GM18868 (cell line): ENCODE measurements at regions not wholly inside any gene's neighbourhood (a gene's known extent, or its start where the extent isn't known, plus 50 kb on each side); places are given as distances from the start of the nearest gene placed in this dataset.
"Not testable (repeated sequence)": the region's sequence is repeated elsewhere in the genome, so short reads cannot be mapped to it uniquely, and the experiment has no call there.

Source experiments
- ATAC-seq: cut with Tn5 transposase; IDR thresholded peaks from one replicate; pipeline ENCODE4 v1.9.1; 2021; ENCODE audit warnings: mild to moderate bottlenecking, moderate library complexity; ENCODE audit not compliant: unreplicated experiment

DNA sequence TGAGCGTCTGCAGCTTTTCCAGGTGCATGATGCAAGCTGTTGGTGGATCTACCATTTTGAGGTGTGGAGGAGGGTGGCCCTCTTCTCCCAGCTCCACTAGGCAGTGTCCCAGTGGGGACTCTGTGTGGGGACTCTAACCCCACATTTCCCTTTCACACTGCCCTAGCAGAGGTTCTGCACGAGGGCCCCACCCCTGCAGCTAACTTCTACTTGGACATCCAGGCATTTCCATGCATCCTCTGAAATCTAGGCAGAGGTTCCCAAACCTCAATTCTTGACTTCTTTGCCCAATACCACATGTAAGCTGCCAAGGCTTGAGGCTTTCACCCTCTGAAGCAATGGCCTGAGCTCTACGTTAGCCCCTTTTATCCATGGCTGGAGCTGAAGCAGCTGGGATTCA lies 61.4 kb upstream of the HGFAC start:
- ATAC-seq = not testable (repeated sequence)

DNA sequence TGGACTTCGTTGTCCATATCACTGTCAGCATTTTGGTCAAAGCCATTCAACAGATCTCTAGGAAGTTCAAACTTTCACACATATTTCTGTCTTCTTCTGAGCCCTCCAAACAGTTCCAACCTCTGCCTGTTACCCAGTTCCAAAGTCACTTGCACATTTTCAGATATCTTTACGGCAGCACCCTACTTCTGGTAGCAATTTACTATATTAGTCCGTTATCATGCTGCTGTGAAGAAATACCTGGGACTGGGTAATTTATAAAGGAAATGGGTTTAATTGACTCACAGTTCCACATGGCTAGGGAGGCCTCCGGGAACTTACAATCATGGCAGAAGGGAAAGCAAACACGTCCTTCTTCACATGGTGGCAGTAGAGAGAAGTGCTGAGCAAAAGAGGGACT lies 60.6 kb upstream of the HGFAC start:
- ATAC-seq = not testable (repeated sequence)

DNA sequence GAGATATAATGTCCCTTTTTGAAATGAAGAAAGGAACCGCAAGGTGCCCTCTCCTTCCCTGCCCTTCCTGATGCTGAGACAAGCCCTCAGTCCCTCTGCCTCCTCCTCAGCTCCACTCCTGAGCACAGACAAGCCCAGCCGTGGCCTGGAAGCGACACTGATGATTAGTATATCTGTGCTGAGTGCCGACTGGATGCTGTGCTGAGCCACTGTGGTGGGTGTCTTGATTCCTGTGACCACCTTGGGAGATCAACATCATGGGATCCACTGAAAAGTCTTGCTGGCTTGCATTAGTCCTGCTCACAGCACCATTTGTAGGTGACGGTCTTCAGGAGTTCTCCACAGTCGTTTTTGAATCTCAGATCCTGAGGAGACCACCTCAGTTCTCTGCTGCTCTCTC lies 59.5 kb upstream of the HGFAC start:
- no peak for ATAC-seq

DNA sequence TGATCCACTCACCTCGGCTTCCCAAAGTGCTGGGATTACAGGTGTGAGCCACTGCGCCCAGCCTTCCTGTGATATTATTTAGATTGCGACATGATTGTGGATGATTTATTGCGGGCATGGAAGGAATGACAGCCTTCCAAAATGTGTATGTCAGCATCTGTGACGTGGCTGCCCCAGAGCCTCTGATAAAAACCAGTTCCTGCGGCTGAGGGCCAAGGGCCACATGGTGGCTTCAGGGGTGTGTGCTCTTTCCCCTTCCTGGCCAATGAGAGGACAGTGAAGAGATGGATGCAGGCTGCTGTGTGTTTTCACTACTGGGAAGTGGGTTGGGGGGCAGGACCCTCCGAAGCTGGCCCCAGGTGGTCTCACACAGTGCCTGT lies 57.4 kb upstream of the HGFAC start:
- no peak for ATAC-seq

DNA sequence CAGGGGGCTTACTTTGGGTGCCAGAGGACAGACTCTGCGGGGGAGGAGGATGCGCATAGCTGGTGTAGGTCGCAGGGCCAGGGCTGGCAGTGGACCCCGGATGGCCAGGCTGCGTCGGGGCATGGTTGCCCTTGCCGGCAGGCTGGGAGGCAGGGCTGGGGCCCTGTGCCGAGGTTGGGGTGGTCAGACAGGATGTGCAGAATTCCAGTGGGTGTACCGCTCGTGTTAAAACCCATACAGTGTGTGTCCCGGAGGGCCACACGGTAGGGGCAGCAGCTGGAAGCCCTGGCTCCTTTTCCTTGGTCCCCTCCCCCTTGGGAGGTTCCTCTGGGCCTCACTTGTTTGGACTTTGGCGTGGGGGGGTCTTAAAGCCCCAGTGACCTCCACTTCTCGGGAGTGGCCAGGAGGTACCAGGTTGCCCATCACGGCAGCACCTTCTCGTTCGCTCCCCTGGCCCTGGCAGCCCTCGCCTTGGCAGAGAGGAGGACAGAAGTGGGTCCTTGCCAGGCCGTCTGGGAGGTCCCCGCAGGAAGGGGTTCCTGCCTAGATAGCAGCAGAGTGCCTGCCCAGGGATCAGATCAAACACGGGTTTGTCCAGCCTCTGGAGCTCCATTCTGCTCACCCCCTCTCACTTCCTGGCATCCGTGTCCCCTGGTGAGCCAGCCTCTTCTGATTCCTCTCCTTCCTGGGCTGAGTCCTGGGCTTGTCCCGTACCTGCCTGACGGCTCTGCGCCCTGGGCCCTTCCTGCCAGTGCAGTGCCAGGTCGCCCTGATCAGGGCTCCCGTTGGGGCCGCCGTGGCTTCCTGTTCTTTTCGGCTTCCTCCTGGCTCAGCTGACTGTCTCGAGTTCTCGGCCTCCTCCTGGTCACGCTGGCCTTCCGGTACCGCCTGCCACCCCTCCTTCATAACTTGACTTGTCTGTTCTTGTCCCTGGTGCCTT lies 56.7 kb upstream of the HGFAC start:
- no peak for ATAC-seq

DNA sequence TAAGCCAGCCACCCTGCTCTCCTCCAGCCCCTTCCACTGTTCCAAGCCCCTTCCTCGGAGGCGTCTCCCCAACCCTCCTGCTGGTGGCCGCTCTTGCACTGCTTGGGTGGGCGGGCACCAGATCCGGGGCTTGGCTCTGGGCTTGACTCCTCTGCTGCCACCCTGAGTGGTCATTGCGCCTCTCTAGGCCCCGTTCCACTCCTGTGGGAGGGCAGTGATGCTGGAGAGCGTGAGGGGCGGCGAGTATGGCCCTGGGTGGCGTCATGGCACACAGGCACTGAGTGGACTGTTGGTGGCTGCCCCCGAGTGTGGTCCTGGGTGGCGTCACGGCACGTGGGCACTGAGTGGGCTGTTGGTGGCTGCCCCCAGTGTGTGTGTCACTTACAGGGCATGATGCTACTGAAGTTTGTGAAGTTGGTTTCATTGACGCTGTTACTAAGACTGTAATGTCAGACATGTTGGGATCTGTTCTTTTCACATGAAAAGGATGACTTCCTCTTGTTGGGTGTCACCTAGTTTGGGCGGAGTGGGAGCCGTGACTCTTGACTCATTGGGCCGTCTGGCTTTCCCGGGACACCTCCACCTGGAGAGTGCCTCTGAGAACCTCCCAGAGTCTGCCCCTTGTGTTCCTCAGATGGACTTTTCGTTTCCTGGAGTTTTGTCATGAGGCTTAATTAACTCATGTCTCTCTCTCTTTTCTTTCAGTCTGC lies 55.9 kb upstream of the HGFAC start:
- no peak for ATAC-seq

DNA sequence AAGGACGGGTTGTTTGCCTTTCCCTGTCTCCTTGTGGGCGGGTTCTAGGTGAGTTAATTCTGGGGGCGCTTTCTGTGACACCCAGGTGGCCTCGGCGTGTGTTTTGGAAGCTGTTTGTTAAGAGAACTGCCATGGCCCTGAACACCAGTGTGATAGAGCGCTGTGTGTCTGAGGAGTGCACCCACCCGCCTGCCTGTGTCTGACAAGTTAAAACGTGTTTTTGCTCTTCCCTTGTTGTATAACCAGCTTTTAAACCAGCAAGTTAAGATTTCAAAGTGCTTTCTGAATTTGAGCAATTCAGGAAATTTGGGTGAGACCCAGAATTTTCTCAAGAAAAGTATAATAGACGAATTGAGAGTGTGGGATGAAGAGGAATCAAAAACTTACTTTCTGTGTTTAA lies 55.2 kb upstream of the HGFAC start:
- no peak for ATAC-seq

DNA sequence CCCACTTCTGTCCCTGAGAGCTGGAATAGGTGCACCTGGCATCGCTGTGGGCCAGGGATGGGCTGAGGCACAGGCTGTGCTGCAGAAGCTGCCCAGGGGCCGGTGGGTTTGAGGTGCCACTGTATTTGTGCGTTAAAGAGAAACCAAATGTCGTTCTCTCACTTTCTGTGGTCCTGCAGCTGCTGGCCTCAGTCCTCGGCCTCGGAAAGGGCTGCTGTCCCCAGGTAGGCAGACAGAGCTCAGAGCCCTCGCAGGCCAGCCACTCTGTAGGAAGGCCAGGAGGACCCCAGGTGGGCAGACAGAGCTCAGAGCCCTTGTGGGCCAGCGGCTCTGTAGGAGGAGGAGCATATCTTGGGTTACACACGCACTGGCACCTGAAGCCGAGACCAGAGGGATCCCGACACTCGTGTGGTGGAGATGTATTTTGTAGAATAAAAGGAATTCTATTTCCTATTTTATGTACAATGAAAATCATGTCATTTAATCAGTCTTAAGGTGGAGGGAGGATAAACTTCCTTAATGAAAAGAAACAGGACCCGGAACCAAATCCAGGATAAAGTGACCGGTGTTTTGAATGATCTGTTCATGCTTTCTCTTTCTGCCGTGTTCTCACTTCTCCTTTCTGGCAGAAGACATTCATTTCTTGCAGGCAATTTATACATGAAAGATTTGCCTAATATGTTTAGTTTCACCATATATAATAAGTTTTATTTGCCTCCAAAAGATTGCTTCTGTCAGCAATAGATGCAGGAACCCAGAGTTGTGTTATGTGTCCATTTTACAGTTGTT lies 54.4 kb upstream of the HGFAC start:
- peak; percentile 60 for ATAC-seq

DNA sequence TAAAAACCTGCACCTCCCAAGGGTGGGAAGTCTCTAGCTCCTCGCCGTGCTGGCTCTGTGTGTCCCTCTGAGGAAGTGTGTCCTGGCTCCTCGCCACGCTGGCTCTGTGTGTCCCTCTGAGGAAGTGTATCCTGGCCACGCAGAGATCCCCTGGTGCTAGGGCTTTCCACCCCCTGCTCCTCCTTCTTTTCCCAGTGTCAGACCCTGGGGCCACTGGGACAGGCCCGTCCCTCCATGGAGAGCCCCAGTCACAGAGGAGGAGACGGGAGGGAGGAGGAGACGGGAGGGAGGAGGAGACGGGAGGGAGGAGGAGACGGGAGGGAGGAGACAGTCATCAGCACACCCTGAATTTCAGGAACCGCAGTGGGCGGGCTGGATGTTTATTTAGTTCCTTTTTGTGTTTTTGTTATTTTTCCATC lies 53.8 kb upstream of the HGFAC start:
- ATAC-seq = peak; percentile 37

DNA sequence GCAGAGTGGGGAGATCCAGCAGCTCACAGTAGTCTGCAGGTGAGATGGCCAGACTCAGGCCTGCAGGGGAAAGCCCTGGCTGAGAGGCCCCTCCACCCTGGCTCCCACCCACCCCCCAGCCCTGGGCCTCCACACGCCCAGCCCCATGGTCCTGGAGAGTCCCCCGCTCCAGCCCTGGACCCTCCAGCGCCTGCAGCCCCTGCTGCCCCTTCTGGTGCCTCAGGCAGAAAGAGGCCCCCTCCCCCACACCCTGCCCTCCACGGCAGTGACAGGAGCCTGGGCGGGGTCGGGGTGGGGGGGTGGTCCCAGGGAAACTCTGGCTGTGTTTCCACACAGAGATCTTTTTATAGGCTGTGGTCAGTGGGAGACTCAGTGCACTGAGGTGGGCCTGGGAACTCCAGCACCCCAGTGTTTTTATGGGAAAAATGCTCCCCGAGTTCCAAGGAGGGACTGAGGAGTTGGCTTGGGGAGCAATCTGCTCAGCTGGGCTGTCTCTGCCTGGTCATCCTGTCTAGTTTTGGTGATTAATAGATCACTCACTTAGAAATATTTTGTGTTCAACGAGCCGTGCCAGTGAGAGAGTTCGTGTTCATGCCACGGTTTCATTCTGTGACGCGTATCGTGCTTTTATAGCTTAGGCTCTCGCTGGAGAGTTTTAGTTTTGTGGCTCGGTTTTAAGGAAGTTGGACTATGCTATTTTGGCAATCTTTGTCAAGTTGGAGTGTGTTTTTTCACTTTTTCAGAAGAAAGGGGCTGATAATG lies 53.1 kb upstream of the HGFAC start:
- peak; percentile 59 for ATAC-seq

DNA sequence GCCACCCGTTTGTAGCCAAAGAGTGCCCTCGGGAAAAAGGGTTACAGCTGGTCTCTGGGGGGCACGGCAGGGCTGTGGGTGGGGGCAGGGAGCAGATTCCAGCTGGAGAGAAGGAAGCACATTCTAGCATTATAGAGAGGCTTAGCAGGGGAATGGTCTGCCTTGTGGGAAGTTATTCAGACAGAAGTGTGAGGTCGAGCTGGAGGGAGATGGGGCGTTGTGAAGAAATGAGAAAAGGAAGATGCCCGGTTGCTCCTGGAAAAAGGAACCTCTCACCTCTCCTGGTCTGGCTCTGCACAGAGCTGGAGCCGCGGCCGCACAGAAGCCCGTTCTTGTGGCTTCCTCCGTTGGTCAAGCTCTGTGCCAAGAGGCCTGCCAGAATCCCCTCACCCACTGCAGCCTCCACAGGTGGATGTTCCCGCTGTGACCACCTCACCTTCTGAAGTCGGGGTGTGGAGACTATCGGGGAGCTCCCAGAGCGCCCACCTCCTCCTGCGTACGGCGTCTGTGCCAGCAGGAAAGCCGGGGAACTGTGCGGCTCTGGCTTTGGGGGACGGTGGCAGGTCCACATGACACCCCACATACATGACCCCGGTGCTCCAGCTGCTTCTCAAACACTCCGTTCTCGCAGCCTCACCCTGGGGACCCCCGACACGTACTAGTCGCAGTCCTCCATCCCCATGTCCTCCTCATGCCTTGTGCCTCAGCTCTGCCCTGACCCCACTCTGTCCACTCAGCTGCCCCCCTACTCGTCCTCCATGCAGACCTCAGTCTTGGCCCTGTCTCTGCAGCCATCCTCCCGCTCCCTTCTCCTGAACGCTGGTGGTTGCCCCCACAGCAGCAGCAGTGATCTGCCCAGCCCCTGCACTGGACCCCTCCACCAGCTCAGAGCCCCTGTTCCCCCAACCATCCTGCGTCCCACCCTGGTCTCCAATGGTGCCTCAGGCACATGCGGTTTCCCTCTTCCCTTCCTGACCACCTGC lies 52.2 kb upstream of the HGFAC start:
- no peak for ATAC-seq

DNA sequence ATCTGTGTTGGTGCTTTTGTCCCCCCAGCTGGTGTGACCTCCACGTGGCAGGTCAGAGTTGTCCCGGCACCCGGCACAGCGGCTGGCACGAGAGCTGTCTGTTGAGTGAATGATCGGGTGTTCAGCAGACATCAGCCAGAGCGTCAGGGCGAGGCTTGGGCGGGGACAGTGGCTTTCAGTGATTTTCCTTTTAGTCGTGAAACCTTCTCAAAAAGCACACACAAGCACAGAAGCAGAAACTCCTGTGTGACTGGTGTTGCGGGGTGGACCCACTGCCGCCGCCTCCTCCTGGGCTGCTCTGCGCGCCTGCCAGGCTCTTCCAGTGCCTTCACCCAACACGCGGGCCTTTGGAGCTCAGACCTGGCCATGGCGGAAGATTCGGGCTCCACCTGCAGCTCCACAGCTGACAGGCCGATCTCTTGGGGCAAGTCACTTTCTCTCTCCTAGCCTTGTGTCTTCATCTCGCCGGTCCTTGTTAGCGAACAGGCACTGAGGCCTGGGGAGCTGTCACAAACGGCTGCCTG lies 51.4 kb upstream of the HGFAC start:
- ATAC-seq = no peak

DNA sequence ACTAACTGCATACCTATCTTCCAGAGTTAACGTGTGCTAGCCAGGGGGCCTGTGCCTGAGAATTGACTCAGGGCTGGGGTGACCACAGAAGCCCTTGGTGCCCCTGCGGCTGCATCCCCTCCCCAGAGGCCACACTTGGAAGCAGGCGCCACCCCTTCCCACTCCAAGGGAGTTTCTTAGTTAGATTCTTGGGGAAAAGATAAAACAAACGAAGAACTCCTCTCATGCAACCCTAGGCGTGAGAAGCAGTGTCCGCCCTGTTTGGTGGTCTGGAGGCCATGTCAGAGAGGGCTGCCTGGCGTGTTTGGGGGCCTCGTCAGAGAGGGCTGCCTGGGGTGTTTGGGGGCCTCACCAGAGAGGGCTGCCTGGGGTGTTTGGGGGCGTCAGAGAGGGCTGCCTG lies 50.3 kb upstream of the HGFAC start:
- ATAC-seq = no peak
